Lower leg skin (tissue), 4 donors: ENCODE measurements at regions not wholly inside any gene's neighbourhood (a gene's known extent, or its start where the extent isn't known, plus 50 kb on each side); places are given as distances from the start of the nearest gene placed in this dataset.

Experiments
- DNase-seq, 2 donors: peaks; one replicate each; pipeline ENCODE4 v3.0.0-alpha.2; 2019; ENCODE audit warnings: low spot score in 2 of 2
- H3K4me3 ChIP-seq: fragments of 200-600 bp; sonication (generic); 2 replicates; pipeline ENCODE4 v1.5.1; 2017; ENCODE audit warnings: mild to moderate bottlenecking, low read depth; ENCODE audit not compliant: poor library complexity, severe bottlenecking
- CTCF ChIP-seq, 3 donors: fragments of 450-650 bp; IDR thresholded peaks; one replicate each; pipeline ENCODE4 v1.5.1; 2016; ENCODE audit warnings: antibody characterized with exemption in 3 of 3, mild to moderate bottlenecking in 3 of 3, moderate library complexity in 2 of 3
- POLR2A ChIP-seq, 2 donors: fragments of 450-650 bp; IDR thresholded peaks; one replicate each; pipeline ENCODE4 v1.6.1; 2016 to 2017; ENCODE audit warnings: antibody characterized with exemption in 2 of 2, mild to moderate bottlenecking in 1 of 2, moderate library complexity in 1 of 2
- WGBS, 2 donors: methylation state at CpG; one replicate each; pipeline ENCODE4 v1.1.5; 2018; 5-methylcytosine and 5-hydroxymethylcytosine counted together
- intact Hi-C: fragments of 100-400 bp; cut with DNase I; formaldehyde crosslinking; loops from one replicate; pipeline ENCODE4 v1.15.0; 2023; ENCODE audit warnings: low total_unique reads

- H3K4me3 ChIP-seq: no peak overlapping the region
- WGBS, 2 donors: 80 to 84% methylated on average over 3 of the region's 3 CpGs
- DNase-seq: no peak
- intact Hi-C loops: no loop called here
- TF ChIP-seq POLR2A (IDR thresholded peaks at IDR 0.05) (no peak), CTCF (IDR thresholded peaks at IDR 0.05) (no peak)
These were observed 688.0 kb downstream of the PCDH7 start for GRCh38 chr4:31408121-31408520.

DNA sequence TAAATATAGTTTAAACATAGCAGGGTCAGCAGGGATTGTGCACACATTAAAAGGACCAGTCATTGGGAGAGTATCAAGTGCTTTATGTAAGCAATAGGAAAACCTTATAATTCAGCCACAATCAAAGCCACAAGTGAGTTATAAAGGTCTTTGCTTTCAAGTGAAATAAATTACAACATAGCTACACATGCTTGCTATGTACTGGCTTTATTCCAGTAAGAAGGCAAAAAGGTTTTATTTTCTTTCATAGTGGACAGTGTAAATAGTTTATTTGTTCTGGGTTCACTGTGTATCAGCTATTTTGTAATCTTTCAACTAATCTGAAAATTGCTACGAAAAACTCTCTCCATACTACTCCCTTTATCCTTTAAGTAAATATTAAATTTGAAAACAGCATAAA lies 691.4 kb downstream of the PCDH7 start:
- TF ChIP-seq CTCF (IDR thresholded peaks at IDR 0.05) (no peak), POLR2A (IDR thresholded peaks at IDR 0.05) (no peak)
- intact Hi-C loops: no loop called here
- no peak overlapping the region for H3K4me3 ChIP-seq
- DNase-seq: no peak
- WGBS, 2 donors: 84 to 92% methylated on average over 1 of the region's 1 CpG

DNA sequence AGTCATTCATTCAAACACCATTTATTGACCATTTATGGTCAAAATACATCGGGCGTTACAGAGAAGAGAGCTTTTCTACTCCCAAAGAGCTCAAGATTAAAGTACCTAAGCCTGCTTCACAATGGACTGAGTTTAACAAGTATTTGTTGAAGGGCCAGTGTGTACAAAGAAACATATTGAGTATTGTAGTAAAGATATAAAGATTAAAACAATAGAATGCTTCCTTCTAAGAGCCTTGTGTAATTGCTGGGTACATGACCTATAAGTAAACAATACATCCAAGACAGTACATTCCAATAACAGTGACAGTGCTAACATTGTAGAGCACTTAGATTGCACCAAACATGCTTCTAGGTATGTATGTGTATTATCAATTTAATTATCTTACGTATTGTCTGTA lies 695.5 kb downstream of the PCDH7 start:
- 93 to 96% methylated on average over 3 of the region's 3 CpGs for WGBS, 2 donors
- no peak for TF ChIP-seq POLR2A (IDR thresholded peaks at IDR 0.05)
- no peak for TF ChIP-seq CTCF (IDR thresholded peaks at IDR 0.05)
- intact Hi-C loops: no loop called here
- H3K4me3 ChIP-seq: no peak overlapping the region
- no peak for DNase-seq

GRCh38 chr4:31416498-31416897 lies 696.3 kb downstream of the PCDH7 start:
- intact Hi-C loops: no loop called here
- WGBS, 2 donors: 76 to 78% methylated on average over 7 of the region's 7 CpGs

GRCh38 chr4:31417040-31417439 lies 696.9 kb downstream of the PCDH7 start:
- TF ChIP-seq CTCF (IDR thresholded peaks at IDR 0.05): no peak
- no peak for TF ChIP-seq POLR2A (IDR thresholded peaks at IDR 0.05)
- H3K4me3 ChIP-seq: no peak overlapping the region
- DNase-seq: no peak
- intact Hi-C loops: no loop called here
- 47 to 52% methylated on average over 3 of the region's 3 CpGs for WGBS, 2 donors

More at GRCh38 chr4:31416498-31416897, 696.3 kb downstream of the PCDH7 start:
- no peak for DNase-seq
- TF ChIP-seq POLR2A (IDR thresholded peaks at IDR 0.05) (no peak), CTCF (IDR thresholded peaks at IDR 0.05) (no peak)
- no peak overlapping the region for H3K4me3 ChIP-seq

GRCh38 chr4:31422006-31422405 lies 701.8 kb downstream of the PCDH7 start:
- 81 to 86% methylated on average over 2 of the region's 2 CpGs for WGBS, 2 donors
- DNase-seq: no peak
- intact Hi-C loops: no loop called here
- TF ChIP-seq CTCF (IDR thresholded peaks at IDR 0.05): no peak
- no peak for TF ChIP-seq POLR2A (IDR thresholded peaks at IDR 0.05)
- no peak overlapping the region for H3K4me3 ChIP-seq
